Gastroesophageal sphincter (tissue), 4 donors: ENCODE measurements at regions not wholly inside any gene's neighbourhood (a gene's known extent, or its start where the extent isn't known, plus 50 kb on each side); places are given as distances from the start of the nearest gene placed in this dataset.
A peak's percentile ranks its signal among the peaks of the same experiment; 100 is the strongest.

Source experiments
- ATAC-seq: fragments of 150-250 bp; one replicate; pipeline ENCODE4 v1.9.1; 2016; ENCODE audit warnings: mild to moderate bottlenecking, moderate library complexity
- H3K27ac ChIP-seq, 4 donors: fragments of 200-600 bp; sonication (generic) in 3 of 4; 1 replicate in 3 of 4; 2 replicates in 1 of 4; pipeline ENCODE4 v1.5.1; 2016 to 2019
- H3K27me3 ChIP-seq: fragments of 200-600 bp; sonication (generic); one replicate; pipeline ENCODE4 v1.5.1; 2019
- H3K36me3 ChIP-seq, 2 donors: fragments of 200-600 bp; sonication (generic); one replicate each; pipeline ENCODE4 v1.5.1; 2019; ENCODE audit warnings: control low read depth in 1 of 2
- H3K4me1 ChIP-seq, 3 donors: fragments of 200-600 bp; sonication (generic); 1 replicate in 2 of 3; 2 replicates in 1 of 3; pipeline ENCODE4 v1.5.1; 2016 to 2019; ENCODE audit warnings: control low read depth in 2 of 3
- H3K4me3 ChIP-seq, 2 donors: fragments of 200-600 bp; sonication (generic); one replicate each; pipeline ENCODE4 v1.5.1; 2019; ENCODE audit warnings: mild to moderate bottlenecking in 1 of 2, moderate library complexity in 1 of 2
- H3K9me3 ChIP-seq, 3 donors: fragments of 200-600 bp; sonication (generic); one replicate each; pipeline ENCODE4 v1.5.1; 2017 to 2019; ENCODE audit warnings: control low read depth in 2 of 3
- CTCF ChIP-seq, 4 experiments: fragments of 200-600 bp in 2 of 4; fragments of 450-650 bp in 2 of 4; sonication (generic) in 1 of 4; IDR thresholded peaks; one replicate each; pipeline ENCODE4 v1.5.1; 2017 to 2019; ENCODE audit warnings: antibody characterized with exemption in 4 of 4, mild to moderate bottlenecking in 2 of 4, moderate library complexity in 2 of 4
- EP300 ChIP-seq: sonication (generic); formaldehyde crosslinking; IDR thresholded peaks from one replicate; pipeline ENCODE4 v1.6.1; 2017; ENCODE audit warnings: antibody characterized with exemption, mild to moderate bottlenecking
- POLR2A ChIP-seq, 2 donors: fragments of 450-650 bp; IDR thresholded peaks; one replicate each; pipeline ENCODE4 v1.6.1; 2017; ENCODE audit warnings: antibody characterized with exemption in 2 of 2, mild to moderate bottlenecking in 2 of 2, moderate library complexity in 1 of 2
- POLR2AphosphoS5 ChIP-seq: sonication (generic); formaldehyde crosslinking; IDR thresholded peaks from one replicate; pipeline ENCODE4 v1.6.1; 2017; ENCODE audit warnings: antibody characterized with exemption
- WGBS, 2 donors: methylation state at CpG; one replicate each; pipeline ENCODE4 v1.1.5; 2018; ENCODE audit warnings: low coverage in 1 of 2; 5-methylcytosine and 5-hydroxymethylcytosine counted together
- small RNA-seq, 4 donors: library from RNA; depleted of rRNA; stranded (forward); fragments of <200 nt; gene quantifications; one replicate each; pipeline ENCODE3, GENCODE V24; 2016

GRCh38 chr7:51368334-51368733 lies 51.7 kb upstream of the COBL start:
- WGBS, 2 donors, result no CpG with 5 or more reads among the region's 1 CpG
- H3K27ac ChIP-seq, result no peak overlapping the region
- no peaks in the 10 kb centered on the region for H3K36me3 ChIP-seq
- H3K4me1 ChIP-seq, result no peaks in the 10 kb centered on the region
- ATAC-seq, result no peak
- H3K4me3 ChIP-seq, result no peak overlapping the region
- TF ChIP-seq POLR2A (IDR thresholded peaks at IDR 0.05) (no peak), EP300 (no peak), POLR2AphosphoS5 (no peak), CTCF (IDR thresholded peaks at IDR 0.05) (no peak)
- H3K9me3 ChIP-seq, result no peaks in the 10 kb centered on the region
- H3K27me3 ChIP-seq, result no peaks in the 10 kb centered on the region

GRCh38 chr7:51367614-51367968 lies 51.0 kb upstream of the COBL start:
- no peaks in the 10 kb centered on the region for H3K4me1 ChIP-seq
- no peak overlapping the region for H3K4me3 ChIP-seq
- WGBS, 2 donors, result 55 to 72% methylated on average over 3 of the region's 3 CpGs
- no peak for ATAC-seq
- H3K27me3 ChIP-seq, result no peaks in the 10 kb centered on the region
- no peaks in the 10 kb centered on the region for H3K9me3 ChIP-seq
- TF ChIP-seq POLR2AphosphoS5 (no peak), EP300 (no peak), CTCF (IDR thresholded peaks at IDR 0.05) (no peak), POLR2A (IDR thresholded peaks at IDR 0.05) (no peak)
- no peaks in the 10 kb centered on the region for H3K36me3 ChIP-seq
- no peak overlapping the region for H3K27ac ChIP-seq

- Histone ChIP-seq H3K27me3 (no peaks in the 10 kb centered on the region), H3K4me1 (no peaks in the 10 kb centered on the region), H3K4me3 (no peak overlapping the region), H3K9me3 (no peaks in the 10 kb centered on the region), H3K27ac (no peak overlapping the region), H3K36me3 (no peaks in the 10 kb centered on the region)
- 4 to 15% methylated on average over 3 to 4 of the region's 6 CpGs for WGBS, 2 donors
- peak; percentile 76 for ATAC-seq
- TF ChIP-seq POLR2A (IDR thresholded peaks at IDR 0.05) (no peak), EP300 (no peak), CTCF (IDR thresholded peaks at IDR 0.05) (peak; percentile 63 to 86 (median 73))
Measured at GRCh38 chr7:51366930-51367613, 50.5 kb upstream of the COBL start.

Small RNA genes in the stretch of these regions (small RNA-seq; reads per million reads assigned to genes)
- gene RF00322 (0 reads per million in 4 donors), gene RN7SL292P (0 reads per million in 4 donors), gene ROBO2P1 (0 reads per million in 4 donors)
